CD4-positive, alpha-beta T cell treated with Interleukin-15 for 1 hour (primary cell): ENCODE measurements at regions not wholly inside any gene's neighbourhood (a gene's known extent, or its start where the extent isn't known, plus 50 kb on each side); places are given as distances from the start of the nearest gene placed in this dataset.
"Not testable (repeated sequence)": the region's sequence is repeated elsewhere in the genome, so short reads cannot be mapped to it uniquely, and the experiment has no call there.

ENCODE experiments used
- DNase-seq: peaks from one replicate; pipeline ENCODE4 v3.0.0-alpha.2; 2020

DNA sequence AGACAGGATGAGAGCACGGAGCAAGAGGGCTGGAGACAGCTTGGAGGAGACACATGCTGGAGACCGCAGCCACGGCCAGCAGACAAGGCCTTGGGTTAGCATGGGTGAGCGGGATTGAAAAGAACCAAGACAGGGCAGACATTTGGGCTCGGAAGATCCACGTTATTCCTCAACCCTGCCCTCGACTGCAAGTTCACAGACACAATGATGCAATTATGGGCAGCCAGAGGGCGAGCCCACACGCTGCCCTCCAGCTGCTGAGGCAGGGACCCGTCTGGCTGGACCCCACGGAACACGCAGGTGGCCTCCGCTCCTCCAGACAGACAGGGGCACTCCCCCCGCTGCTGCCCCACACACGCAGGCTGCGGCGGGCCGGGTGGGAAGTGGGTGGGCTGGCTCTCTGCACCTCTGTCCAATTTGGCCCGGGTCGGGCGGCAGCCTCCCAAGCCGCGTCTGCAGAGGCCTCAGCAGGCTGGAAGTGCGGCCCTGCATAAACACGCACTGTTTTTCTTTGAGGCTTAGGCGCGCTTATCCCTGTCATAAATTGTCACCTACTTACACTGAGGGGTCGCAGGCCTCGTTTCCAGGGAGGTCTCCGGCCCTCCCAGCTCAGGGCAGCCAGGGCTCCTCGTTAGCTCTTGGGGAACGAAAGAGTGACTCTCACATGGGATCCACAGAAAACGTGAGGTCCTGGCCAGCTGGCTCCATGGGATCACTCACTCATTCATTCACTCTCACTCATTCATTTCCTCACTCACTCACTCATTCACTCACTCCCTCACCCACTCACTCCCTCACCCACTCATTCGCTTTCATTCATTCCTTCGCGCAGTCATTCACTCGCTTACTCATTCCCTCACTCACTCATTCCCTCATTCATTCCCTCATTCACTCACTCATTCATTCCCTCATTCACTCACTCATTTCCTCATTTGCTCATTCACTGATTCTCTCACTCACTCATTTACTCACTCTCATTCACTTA, 303.9 kb downstream of the C16orf95 start:
- no peak for DNase-seq

DNA sequence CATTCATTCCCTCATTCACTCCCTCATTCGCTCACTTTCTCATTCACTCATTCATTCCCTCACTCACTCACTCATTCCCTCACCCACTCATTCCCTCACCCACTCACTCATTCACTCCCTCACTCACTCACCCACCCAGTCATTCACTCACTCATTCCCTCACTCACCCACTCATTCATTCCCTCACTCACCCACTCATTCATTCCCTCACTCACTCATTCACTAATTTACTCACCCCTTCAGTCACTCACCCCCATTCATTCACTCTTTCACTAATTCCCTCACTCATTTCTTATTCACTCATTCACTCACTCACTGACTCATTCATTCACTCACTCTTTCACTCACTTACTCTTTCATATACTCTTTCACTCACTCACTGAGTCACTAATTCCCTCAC, 303.1 kb downstream of the C16orf95 start:
- DNase-seq: no peak

DNA sequence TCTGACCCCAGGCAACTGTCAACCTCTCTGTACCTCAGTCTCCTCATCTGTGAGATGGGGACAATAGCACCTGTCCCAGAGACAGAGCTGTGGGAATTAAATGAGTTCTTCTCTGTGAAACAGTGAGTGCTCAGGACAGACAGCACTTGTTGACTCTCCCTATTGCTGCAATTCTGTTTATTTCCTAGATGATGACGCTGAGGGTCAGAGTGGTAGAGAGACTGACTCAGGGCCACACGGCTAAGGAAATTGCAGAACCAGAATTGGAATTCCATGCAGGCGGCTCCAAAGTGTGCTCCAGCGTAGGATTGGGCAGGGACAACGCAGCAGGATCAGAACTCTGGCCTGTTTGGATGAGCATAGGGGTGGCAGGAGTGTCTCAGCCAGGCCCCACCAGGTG, 302.2 kb downstream of the C16orf95 start:
- no peak for DNase-seq

DNA sequence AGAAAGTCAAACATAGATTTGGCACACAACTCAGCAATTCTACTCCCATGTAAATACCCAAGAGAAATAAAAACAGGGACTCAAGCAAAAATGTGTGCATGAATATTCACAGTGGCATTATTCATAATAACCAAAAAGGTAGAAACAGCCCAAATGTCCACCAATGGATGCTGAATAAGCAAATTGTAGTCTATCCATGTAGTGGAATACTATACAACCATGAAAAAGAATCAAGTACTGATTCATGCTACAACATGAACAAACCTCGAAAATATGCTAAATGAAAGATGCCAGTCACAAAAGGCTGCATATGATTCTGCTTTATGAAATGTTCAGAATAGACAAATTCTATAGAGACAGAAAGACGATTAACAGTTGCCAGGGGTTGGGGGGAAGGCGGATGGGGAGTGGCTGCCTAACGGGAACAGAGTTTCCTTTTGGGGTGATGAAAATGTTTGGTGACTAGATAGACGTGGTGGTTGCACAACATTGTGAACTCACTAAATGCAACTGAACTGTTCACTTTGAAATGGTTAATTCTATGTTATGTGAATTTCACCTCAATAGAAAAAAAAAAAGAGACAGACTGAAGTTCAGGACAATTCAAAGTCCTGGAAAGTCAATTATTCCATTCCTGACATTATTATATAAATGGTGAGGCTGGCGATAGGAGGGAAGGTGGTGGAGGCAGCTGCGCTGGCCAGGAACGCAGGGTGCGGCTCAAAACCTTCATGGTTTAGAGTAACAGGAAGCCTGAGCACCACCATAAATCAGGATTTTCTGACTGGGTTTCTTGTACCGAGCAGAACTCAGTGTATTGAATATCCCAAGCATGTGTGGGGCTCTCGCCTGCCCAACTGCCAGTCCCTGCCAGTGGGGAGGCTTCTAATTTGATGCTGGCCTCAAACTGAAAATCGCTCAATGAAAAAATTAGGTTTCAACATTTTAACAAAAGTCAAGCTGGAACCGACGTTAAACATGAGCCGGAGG, 300.9 kb downstream of the C16orf95 start:
- DNase-seq: no peak

DNA sequence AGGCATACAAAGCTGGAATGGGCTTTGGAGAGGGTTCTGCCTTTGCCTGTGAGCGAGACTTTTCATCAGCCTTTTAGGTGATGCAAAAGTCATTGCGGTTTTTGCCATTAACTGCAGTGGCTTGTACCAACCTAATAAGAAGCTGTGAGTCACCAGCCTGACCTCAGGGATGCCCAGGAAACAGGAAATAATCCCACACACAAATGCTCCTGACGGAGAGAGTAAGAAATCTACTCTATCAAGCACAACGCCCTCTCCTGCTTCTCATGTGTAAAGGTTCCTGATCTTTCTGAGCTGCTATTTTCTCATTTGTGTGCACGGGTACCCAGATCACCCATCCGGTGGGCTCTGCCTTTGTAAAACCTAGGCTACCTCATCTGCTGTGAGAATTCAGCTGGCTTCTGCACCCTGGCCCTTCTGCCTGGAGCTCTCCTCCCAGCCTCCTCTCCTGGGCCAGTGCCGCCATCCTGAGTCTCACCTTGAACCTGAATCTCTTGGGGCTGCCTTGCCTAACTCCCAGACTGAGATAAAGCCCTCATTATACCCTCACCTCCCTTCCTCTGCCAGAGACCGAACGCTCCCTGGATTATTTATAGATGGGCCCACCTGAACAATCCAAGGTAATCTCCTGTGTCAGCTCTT, 299.7 kb downstream of the C16orf95 start:
- DNase-seq: peak; percentile 4

DNA sequence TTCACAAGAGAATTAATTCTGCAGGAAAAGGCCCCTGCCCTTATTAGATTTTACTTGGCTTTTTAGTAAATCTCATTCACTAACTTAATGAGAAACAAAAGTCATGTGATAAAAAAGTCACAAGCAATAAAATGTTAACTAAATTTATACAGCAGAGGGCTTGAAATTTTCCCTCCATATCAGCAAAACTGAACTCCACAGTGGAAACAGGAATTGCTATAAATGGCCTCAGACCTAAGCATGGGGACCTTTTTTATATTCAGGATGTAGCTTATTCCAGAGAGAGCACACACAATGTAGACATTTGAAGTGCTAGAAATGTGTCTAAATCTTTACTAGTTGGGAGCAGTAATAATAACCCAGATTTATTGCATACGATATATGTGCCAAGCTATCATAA, 291.5 kb downstream of the C16orf95 start:
- no peak for DNase-seq

DNA sequence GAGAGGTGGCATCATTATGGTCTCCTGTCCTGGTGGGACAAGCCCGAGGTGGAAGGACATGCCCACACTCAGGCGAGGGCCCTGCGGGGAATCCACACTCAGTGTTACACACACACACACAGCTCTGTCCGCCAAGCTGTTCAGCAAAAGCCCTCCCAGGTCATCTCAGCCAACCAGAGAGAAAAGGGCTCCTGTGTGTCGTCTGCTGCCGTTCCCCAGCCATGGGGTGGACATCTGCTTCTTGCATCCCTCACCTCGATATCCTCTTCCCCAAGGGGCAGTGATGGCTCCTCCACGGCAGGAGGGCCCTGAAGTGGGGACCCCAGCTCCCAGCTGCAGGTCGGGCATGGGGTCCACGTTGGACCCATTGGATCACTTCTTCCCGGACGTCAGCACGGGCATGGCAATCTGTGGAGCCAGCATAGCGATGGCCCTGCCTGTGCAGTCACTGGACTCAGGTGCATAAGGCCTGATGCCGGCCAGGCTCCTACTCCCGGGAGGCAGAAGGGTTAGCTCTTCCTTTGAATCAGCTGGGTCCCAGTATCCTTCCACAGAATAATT, 290.1 kb downstream of the C16orf95 start:
- DNase-seq: no peak

DNA sequence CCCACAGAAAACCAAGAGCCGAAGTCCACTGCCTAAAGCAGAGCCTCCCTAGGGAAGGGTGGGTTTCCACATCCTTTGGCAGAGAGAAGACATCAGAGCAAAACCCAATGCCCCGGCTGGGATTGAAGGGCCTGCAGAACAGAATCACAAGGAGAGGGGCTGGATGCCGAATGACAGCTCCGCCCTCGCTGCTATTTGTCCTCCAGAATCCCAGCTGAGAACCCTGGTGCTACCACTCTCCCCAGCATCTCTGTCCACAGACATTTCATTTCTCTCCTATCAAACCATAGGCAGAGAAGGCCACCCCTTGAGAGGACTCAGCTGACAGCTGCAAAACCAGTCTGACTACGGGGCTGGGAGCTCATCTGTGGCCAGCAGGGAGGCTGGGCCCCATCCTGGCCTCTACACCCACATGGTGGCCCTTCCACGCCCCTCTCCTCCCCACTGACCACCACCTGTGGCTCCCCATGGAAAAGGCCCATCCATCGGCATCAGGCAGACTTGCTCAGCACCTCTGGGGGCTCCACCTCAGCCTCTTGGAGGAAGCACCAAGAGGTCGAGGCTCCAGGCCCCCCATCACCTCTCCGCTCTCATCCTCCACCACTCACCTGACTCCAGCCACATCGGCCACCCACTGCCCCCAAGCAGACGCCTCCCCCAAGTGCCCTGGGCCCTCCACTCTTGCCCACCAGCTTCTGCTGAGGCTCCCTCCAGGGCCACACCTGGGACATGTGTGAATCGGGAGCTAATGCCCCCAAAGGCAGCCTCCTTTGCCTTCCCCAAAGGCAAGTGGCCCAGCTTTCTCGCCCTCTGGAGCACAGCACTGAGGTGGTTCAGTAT, 288.5 kb downstream of the C16orf95 start:
- no peak for DNase-seq

DNA sequence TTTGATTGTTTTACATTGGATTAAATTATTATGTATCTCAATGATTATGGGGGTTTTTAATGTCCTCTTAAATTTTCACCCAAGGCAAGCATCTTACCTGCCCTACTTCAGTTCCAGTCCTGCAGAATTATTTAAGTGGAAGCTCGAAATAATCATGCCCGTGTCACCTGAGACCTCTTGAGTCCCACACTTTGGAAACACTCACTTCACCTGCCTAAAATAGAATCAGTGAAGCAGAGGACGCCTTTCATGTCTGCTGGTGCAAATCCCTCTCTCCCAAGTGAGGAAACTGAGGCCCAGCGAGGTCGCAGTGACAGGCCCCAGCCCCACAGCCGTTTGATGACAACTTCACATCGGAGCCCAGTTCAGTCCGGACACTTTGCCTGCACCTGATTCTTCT, 284.6 kb downstream of the C16orf95 start:
- DNase-seq: no peak

DNA sequence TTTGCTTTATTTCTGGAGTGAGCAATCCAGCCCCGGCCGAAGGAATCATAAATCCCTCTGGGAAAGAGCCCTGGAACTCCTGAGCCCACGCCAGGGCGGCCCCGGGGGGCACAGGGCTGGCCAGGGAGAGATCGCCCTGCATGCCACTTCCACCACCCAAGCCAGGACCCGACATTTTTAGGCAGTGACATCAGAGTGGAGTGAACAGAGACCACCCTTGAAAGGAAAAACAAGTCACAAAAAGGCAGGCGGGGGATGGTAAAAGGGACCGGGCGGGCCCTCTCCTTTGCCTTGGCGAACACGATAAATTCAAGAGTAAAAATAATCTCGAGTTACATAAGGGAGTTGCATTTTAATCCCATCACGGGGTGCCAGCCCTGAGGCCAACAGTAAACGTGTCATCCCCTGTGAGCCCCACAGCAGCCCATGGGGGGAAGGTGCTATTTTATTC, 284.1 kb downstream of the C16orf95 start:
- no peak for DNase-seq

DNA sequence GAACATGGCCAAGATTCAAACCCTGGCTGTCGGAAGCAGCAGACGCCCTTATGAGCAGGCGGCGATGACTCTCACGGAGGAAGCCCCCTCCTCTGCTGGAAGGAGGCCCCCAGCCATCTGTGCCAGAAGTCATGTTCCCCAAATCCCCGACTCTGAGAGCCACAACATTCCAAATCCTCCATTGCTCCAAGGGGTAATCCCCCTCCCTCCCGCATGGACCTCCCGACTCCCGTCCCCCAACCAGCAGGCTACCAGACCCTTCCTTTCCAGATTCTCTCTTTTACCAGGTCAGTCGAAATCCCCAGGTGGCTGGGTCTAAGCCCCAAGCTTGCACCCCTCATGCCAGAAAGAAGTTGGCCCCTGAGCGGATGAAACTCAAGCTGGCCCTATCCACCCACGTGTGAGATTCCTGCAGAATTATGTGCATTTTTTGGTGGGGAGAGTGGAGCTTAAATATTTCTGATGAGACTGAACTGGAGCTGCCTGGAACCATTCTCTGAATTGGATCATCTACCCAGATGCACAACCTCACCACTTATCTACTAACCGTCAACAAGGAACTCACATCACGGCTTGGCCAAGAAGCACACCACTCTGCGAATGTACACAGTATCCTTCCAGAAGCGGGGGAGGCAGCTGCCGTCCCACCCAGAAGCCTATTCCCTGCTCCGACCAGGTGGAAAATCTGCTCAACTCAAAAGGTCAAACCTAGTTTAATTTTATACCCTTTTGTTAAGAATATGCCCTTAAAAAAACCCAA, 283.5 kb downstream of the C16orf95 start:
- no peak for DNase-seq

DNA sequence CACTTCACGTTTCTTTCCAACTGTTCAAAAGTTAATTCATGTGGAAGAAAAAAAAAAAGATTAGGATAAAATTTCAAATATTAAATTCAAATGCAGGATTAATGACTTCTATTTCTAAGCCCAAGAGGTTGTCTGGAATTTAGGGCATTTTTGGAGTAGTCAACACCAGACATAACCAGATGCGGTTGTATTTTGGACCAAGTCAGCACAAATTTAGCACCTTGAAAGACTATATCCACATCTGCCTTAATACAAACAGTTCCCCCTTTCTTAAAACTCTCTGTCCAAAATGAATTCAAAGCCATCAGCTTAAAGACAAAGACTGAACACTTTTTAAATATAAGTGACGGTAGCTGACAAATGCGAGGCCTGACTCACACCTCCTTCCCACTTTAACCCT, 282.9 kb downstream of the C16orf95 start:
- DNase-seq: no peak

DNA sequence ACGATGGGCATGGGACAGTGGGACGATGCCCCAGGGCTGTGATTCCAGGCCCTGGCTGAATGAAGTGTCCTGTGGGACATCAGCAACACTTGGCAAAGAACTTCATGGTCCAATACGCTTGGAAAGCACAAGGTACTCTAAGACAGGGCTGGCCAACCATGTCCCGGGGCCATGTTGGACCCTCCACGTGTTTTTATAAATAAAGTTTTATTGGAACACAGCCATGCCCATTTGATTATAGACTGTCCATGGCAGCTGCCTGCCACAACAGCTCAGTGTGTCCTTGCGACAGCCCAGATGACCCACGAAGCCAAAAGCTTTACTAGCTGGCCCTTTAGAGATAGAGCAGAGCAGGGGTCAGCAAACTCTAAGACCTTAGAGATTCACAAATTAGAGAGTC, 282.1 kb downstream of the C16orf95 start:
- no peak for DNase-seq

DNA sequence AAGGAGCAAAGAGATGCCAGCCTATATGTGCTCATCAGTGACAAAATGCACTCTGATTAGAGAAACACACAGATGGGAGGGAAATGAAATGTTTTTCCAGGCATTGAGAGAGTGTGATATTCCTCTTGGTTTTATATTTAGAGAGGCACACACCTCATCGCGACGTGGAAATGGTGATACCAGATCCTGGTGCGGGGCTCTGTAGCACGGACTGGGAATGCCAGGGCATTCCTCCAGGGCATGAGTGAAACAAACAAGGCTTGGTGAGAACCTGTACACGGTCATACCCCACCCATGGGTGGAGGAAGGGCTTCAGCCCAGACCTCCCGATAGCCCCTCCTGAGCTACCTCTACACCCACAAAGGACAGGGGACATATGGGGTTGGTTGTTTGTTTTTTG, 280.2 kb downstream of the C16orf95 start:
- no peak for DNase-seq

DNA sequence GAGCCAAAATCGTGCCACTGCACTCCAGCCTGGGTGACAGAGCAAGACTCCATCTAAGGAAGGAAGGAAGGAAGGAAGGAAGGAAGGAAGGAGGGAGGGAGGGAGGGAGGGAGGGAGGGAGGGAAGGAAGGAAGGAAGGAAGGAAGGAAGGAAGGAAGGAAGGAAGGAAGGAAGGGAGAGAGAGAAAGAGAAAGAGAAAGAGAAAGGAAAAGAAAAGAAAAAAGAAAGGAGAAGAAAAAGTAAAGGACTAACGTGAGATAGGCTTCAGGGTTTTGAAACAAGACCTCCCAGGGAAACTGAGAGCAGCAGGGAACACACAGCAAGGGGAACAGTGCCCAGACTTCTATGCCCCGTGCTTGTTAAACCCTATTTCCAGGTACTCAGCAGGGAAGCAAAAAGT, 278.7 kb downstream of the C16orf95 start:
- DNase-seq: not testable (repeated sequence)

DNA sequence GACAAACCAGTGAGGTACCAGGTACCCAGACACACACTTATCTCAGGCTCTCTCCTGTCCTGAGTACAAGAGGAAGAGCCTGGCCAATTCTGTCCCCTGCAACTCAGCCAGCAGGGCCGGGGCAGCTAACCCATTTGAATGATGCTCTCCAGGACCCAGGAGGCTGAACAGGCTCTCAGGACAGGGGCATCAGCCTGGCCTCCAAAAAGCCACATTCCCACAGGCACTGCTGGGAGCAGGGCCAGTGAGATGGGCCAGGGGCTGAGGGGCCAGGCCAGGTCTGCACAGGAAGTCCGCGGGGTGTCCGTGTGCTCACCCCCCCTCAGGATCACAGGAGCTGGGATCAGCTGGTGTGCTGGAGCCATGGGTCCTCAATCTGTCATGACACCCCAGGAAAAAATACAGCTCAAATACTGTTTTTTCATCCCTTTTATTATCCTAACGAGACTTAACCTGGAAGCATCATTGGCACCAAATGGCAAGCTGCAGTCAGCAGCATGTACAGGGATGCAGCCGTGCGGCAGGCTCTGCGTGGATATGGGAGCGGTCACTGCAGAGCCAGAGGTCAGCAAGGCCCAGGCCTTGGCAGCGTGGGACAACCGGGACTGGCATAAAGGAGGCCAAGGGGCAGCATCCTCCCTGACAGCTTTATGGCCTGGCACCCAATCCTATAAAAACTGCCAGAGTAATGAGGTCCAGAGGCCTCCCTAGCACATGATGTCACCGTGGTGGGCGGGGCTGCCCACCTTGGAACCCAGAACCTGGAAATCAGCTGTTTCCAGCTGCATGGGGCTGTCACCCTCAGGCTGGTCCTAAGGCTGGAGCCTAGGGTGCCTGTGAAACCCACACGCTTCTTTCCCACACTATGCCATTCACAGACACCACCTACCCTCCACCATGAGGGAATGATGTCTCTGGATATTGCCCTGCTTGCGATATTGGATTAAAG, 276.7 kb downstream of the C16orf95 start:
- DNase-seq: no peak

DNA sequence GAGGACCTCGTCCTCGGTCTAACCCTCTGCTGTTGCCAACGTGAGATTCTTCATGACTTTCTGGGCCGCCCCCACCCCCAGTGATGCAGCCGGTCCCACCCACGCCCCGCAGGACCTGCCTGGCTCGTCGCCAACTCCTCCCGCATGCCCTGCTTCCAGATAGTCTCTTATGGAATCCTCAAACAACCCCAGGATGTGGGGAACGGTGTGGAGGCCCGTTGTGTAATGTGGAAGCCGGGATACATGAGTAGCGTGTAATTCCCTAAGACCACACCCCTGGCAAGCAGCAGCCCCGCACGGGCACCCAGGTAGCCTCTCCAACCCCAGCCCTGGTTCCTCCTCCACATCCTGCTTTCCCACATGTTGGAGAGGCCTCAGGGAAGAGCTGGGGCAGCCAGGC, 275.9 kb downstream of the C16orf95 start:
- DNase-seq: no peak

DNA sequence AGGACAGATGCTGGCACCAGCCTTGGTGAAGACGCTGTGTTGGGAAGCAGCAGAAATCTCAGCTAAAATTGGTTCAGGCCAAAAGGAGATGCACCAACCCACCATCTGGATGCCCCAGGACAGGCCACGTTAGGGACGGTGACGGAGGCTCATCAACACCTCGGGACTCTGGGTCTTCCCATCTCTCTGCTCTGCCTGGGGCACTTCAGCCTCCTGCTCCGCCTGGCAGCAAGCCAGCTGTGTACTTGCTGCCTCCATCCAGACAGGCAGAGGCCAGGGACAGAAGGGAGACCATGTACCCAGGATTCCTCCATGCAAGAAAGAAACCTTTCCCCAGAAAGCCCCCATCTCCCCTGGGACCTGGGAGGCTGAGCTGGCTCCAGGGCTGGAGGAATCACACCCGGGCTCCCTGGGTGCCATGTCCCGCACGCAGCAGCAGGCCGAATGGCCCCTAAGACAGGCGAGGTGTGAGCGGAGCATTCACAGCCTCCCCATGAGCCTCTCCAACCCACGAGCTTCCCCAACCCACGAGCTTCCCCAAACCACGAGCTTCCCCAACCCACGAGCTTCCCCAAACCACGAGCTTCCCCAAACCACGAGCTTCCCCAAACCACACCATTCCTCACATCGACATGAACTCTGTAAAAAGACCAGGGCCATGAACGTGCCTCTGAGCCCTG, 274.5 kb downstream of the C16orf95 start:
- no peak for DNase-seq
